Transverse colon (tissue), 4 donors: ENCODE measurements at regions not wholly inside any gene's neighbourhood (a gene's known extent, or its start where the extent isn't known, plus 50 kb on each side); places are given as distances from the start of the nearest gene placed in this dataset.
"Not testable (repeated sequence)": the region's sequence is repeated elsewhere in the genome, so short reads cannot be mapped to it uniquely, and the experiment has no call there.

Source experiments
- DNase-seq: peaks from one replicate; pipeline ENCODE4 v3.0.0-alpha.2; 2019
- H3K27ac ChIP-seq, 4 donors: fragments of 200-600 bp; sonication (generic); 2 replicates each; pipeline ENCODE4 v1.5.1; 2016 to 2018; ENCODE audit warnings: inconsistent platforms in 4 of 4
- H3K27me3 ChIP-seq: fragments of 200-600 bp; sonication (generic); 2 replicates; pipeline ENCODE4 v1.5.1; 2017; ENCODE audit warnings: inconsistent platforms
- H3K36me3 ChIP-seq, 4 donors: fragments of 200-600 bp; sonication (generic); 2 replicates each; pipeline ENCODE4 v1.5.1; 2017 to 2019; ENCODE audit warnings: inconsistent platforms in 4 of 4
- H3K4me1 ChIP-seq, 4 donors: fragments of 200-600 bp; sonication (generic); 2 replicates each; pipeline ENCODE4 v1.5.1; 2017 to 2020; ENCODE audit warnings: inconsistent platforms in 4 of 4
- H3K4me3 ChIP-seq, 4 donors: fragments of 200-600 bp; sonication (generic); 1 replicate in 1 of 4; 2 replicates in 3 of 4; pipeline versions ENCODE4 v1.5.1 to v1.6.1; 2017 to 2019; ENCODE audit warnings: inconsistent platforms in 4 of 4
- H3K9me3 ChIP-seq, 2 donors: fragments of 200-600 bp; sonication (generic); 2 replicates each; pipeline ENCODE4 v1.5.1; 2017 to 2019; ENCODE audit warnings: inconsistent platforms in 2 of 2
- CTCF ChIP-seq, 5 experiments: fragments of 200-600 bp in 3 of 5; fragments of 450-650 bp in 2 of 5; sonication (generic) in 3 of 5; IDR thresholded peaks; 1 replicate in 2 of 5; 2 replicates in 3 of 5; pipeline ENCODE4 v1.5.1; 2016 to 2017; ENCODE audit warnings: antibody characterized with exemption in 5 of 5, inconsistent platforms in 3 of 5, mild to moderate bottlenecking in 2 of 5, moderate library complexity in 1 of 5
- EP300 ChIP-seq: sonication (generic); formaldehyde crosslinking; IDR thresholded peaks from one replicate; pipeline ENCODE4 v1.6.1; 2017; ENCODE audit warnings: antibody characterized with exemption, low read depth
- POLR2A ChIP-seq: fragments of 450-650 bp; IDR thresholded peaks from one replicate; pipeline ENCODE4 v1.6.1; 2016; ENCODE audit warnings: antibody characterized with exemption, mild to moderate bottlenecking, moderate library complexity
- POLR2AphosphoS5 ChIP-seq, 3 donors: sonication (generic); formaldehyde crosslinking; IDR thresholded peaks; one replicate each; pipeline ENCODE4 v1.6.1; 2016; ENCODE audit warnings: antibody characterized with exemption in 3 of 3
- WGBS, 2 donors: methylation state at CpG; one replicate each; pipeline ENCODE4 v1.1.5; 2018; ENCODE audit warnings: low coverage in 1 of 2; 5-methylcytosine and 5-hydroxymethylcytosine counted together
- in situ Hi-C, 4 donors: fragments of 200-750 bp; cut with MboI; loops; one replicate each; pipeline versions ENCODE4 v1.15.0 to v1.15.1; 2017; ENCODE audit warnings: low sequenced_read_pairs in 3 of 4, low pct_ligation_motif_present in 1 of 4, low pct_unique_long_range_greater_than_20kb in 1 of 4
- intact Hi-C: fragments of 100-400 bp; cut with DNase I; formaldehyde crosslinking; loops from one replicate; pipeline ENCODE4 v1.15.1; 2023; ENCODE audit warnings: low total_unique reads

- Histone ChIP-seq H3K27ac (peak overlapping the region; percentile 69 to 84 (median 78)), H3K4me3 (no peak overlapping the region), H3K4me1 (peaks cover 6 to 57% (median 41%) of the 10 kb centered on the region in 4 donors), H3K27me3 (no peaks in the 10 kb centered on the region), H3K36me3 (no peaks in the 10 kb centered on the region), H3K9me3 (no peaks in the 10 kb centered on the region)
- intact Hi-C loops: no loop called here
- in situ Hi-C loops: no loop called here
- no peak for DNase-seq
- TF ChIP-seq POLR2AphosphoS5 (IDR thresholded peaks at IDR 0.05): no peak
- no peak for TF ChIP-seq POLR2A
- TF ChIP-seq CTCF (IDR thresholded peaks at IDR 0.05): no peak
- TF ChIP-seq EP300: no peak
- WGBS, 2 donors: 35 to 50% methylated on average over 2 of the region's 2 CpGs
Observed at GRCh38 chr15:62870216-62870615, 172.3 kb upstream of the TPM1 start.

DNA sequence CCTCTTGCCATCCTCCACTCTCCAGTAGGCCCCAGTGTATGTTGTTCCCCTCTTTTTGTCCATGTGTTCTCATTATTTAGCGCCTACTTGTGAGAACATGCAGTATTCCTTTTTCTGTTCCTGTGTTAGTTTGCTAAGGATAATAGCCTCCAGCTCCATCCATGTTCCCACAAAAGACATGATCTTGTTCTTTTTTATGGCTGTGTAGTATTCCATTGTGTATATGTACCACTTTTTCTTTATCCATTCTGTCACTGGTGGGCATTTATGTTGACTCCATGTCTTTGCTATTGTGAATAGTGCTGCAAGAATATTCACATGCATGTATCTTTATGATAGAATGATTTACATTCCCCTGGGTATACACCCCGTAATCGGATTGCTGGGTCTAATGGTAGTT lies 171.8 kb upstream of the TPM1 start:
- Histone ChIP-seq H3K4me1 (peaks cover 6 to 61% (median 43%) of the 10 kb centered on the region in 4 donors), H3K27ac (peak overlapping the region; percentile 28 to 84 (median 75))
- DNase-seq, in situ Hi-C loops, H3K36me3 ChIP-seq, H3K27me3 ChIP-seq, H3K4me3 ChIP-seq, H3K9me3 ChIP-seq, intact Hi-C loops: not testable (repeated sequence)
- WGBS, 2 donors: 50 to 73% methylated on average over 1 to 3 of the region's 3 CpGs

- WGBS, 2 donors: 82% methylated on average over 5 of the region's 5 CpGs; no CpG with 5 or more reads in 1 of the 2 donors
- in situ Hi-C loops: no loop called here
Observed at GRCh38 chr15:62873203-62873602, 169.3 kb upstream of the TPM1 start.

GRCh38 chr15:62874064-62874463 lies 168.5 kb upstream of the TPM1 start:
- no peak for TF ChIP-seq EP300
- TF ChIP-seq POLR2A: no peak
- no peak for TF ChIP-seq CTCF (IDR thresholded peaks at IDR 0.05)
- TF ChIP-seq POLR2AphosphoS5 (IDR thresholded peaks at IDR 0.05): no peak
- no peaks in the 10 kb centered on the region for H3K9me3 ChIP-seq
- WGBS, 2 donors: 53 to 54% methylated on average over 3 of the region's 3 CpGs
- DNase-seq: no peak
- in situ Hi-C loops (no loop called here), intact Hi-C loops (no loop called here)
- H3K4me3 ChIP-seq: no peak overlapping the region
- no peaks in the 10 kb centered on the region for H3K36me3 ChIP-seq
- H3K27ac ChIP-seq: peak overlapping the region; percentile 70 to 85 (median 78)
- H3K4me1 ChIP-seq: peaks cover 6 to 53% (median 40%) of the 10 kb centered on the region in 4 donors
- no peaks in the 10 kb centered on the region for H3K27me3 ChIP-seq

More at GRCh38 chr15:62873203-62873602, 169.3 kb upstream of the TPM1 start:
- no peaks in the 10 kb centered on the region for H3K27me3 ChIP-seq
- TF ChIP-seq EP300 (no peak), POLR2AphosphoS5 (IDR thresholded peaks at IDR 0.05) (no peak), POLR2A (no peak), CTCF (IDR thresholded peaks at IDR 0.05) (no peak)
- intact Hi-C loops: no loop called here
- peak overlapping the region; percentile 70 to 85 (median 78) for H3K27ac ChIP-seq
- H3K4me1 ChIP-seq: peaks cover 6 to 61% (median 47%) of the 10 kb centered on the region in 4 donors
- H3K4me3 ChIP-seq: no peak overlapping the region
- H3K9me3 ChIP-seq: no peaks in the 10 kb centered on the region
- DNase-seq: no peak
- no peaks in the 10 kb centered on the region for H3K36me3 ChIP-seq
